Thoracic aorta (tissue), 2 donors: ENCODE measurements at regions not wholly inside any gene's neighbourhood (a gene's known extent, or its start where the extent isn't known, plus 50 kb on each side); places are given as distances from the start of the nearest gene placed in this dataset.
"Not testable (repeated sequence)": the region's sequence is repeated elsewhere in the genome, so short reads cannot be mapped to it uniquely, and the experiment has no call there.

Source experiments
- ATAC-seq: fragments of 150-250 bp; one replicate; pipeline ENCODE4 v1.8.0; 2017; ENCODE audit warnings: low read depth; ENCODE audit not compliant: insufficient number of reproducible peaks, low FRiP score
- DNase-seq: peaks from one replicate; pipeline ENCODE4 v3.0.0-alpha.2; 2020; ENCODE audit warnings: low spot score
- H3K27ac ChIP-seq, 2 donors: fragments of 200-600 bp; sonication (generic); 1 replicate in 1 of 2; 2 replicates in 1 of 2; pipeline ENCODE4 v1.5.1; 2016; ENCODE audit warnings: mild to moderate bottlenecking in 2 of 2, moderate library complexity in 2 of 2
- H3K27me3 ChIP-seq: fragments of 200-600 bp; sonication (generic); replicated peaks from 2 replicates; pipeline ENCODE4 v1.6.0; 2016; ENCODE audit warnings: mild to moderate bottlenecking; ENCODE audit not compliant: insufficient read depth
- H3K36me3 ChIP-seq: fragments of 200-600 bp; sonication (generic); one replicate; pipeline ENCODE4 v1.5.1; 2016
- H3K4me1 ChIP-seq, 2 donors: fragments of 200-600 bp; sonication (generic); 1 replicate in 1 of 2; 2 replicates in 1 of 2; pipeline versions ENCODE4 v1.5.1 to v1.6.0; 2016; ENCODE audit warnings: low read depth in 2 of 2, mild to moderate bottlenecking in 1 of 2; ENCODE audit not compliant: control insufficient read depth in 1 of 2
- H3K4me3 ChIP-seq: fragments of 200-600 bp; sonication (generic); 2 replicates; pipeline ENCODE4 v1.5.1; 2016; ENCODE audit warnings: mild to moderate bottlenecking
- H3K9me3 ChIP-seq: fragments of 200-600 bp; sonication (generic); 2 replicates; pipeline ENCODE4 v1.5.1; 2016
- TF ChIP-seq, protein P1 (sequence below): fragments of 200-600 bp; sonication (generic); IDR thresholded peaks from one replicate; pipeline ENCODE4 v1.5.1; 2019; ENCODE audit warnings: antibody characterized with exemption

DNA sequence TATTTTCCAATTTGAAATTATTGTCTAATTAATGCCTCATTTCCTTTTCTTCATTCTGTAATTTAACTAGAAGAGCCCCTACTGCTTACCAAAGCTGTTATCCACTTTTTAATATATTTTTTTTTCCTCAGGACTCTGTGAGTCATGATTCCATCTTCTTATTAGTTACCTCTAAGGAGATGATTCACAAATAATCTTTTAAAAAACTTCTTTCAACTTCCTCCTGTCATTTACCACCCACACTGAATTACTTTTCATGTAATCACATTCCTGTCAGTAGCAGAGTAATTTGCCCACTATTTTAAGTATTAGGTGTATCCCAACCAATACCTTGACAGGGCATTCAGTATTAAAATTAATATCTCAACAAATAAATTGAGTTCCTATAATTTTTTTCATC is 470.9 kb upstream of the ADGRL3 start:
- Histone ChIP-seq H3K4me1 (peaks cover 3 to 11% of the 10 kb centered on the region in 2 donors), H3K36me3 (no peaks in the 10 kb centered on the region), H3K27me3 (no peaks in the 10 kb centered on the region), H3K27ac (no peak overlapping the region), H3K9me3 (peaks cover 5% of the 10 kb centered on the region), H3K4me3 (no peak overlapping the region)
- TF ChIP-seq, protein P1, sequence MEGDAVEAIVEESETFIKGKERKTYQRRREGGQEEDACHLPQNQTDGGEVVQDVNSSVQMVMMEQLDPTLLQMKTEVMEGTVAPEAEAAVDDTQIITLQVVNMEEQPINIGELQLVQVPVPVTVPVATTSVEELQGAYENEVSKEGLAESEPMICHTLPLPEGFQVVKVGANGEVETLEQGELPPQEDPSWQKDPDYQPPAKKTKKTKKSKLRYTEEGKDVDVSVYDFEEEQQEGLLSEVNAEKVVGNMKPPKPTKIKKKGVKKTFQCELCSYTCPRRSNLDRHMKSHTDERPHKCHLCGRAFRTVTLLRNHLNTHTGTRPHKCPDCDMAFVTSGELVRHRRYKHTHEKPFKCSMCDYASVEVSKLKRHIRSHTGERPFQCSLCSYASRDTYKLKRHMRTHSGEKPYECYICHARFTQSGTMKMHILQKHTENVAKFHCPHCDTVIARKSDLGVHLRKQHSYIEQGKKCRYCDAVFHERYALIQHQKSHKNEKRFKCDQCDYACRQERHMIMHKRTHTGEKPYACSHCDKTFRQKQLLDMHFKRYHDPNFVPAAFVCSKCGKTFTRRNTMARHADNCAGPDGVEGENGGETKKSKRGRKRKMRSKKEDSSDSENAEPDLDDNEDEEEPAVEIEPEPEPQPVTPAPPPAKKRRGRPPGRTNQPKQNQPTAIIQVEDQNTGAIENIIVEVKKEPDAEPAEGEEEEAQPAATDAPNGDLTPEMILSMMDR, result no peak
- DNase-seq, result no peak
- no peak for ATAC-seq

DNA sequence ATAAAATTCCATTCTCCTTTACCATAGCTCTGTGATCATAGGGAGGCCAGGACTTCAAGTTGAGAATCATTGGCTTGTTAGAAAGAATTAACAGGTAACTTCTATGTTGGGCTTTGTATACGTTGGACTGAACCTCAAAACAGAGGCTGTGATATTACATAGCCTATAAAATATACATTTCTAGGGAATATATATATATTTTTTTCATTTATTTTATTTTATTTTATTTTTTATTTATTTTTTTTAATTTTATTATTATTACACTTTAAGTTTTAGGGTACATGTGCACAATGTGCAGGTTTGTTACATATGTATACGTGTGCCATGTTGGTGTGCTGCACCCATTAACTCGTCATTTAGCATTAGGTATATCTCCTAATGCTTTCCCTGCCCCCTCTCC is 470.4 kb upstream of the ADGRL3 start:
- not testable (repeated sequence) for ATAC-seq, H3K9me3 ChIP-seq, H3K4me1 ChIP-seq, H3K4me3 ChIP-seq, H3K27me3 ChIP-seq, H3K27ac ChIP-seq, H3K36me3 ChIP-seq, DNase-seq

DNA sequence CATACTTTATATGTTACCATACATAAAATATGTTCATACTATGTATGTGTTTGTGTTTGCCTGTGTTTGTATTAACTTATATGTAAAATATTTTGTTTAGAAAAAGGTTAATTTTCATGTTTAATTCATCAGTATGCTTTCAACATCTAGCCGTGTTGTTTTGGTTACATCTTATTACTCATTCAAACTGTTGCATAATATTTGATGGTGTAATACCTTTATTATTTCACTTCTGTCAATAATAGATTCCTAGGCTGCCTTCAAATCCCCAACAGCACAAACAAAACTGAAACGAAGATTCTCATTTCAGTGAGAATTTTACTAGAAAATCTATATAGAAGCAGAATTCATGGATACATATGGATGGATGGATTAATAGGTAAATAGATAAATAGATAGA is 462.3 kb upstream of the ADGRL3 start:
- peaks cover 5 to 11% of the 10 kb centered on the region in 2 donors for H3K4me1 ChIP-seq
- H3K27ac ChIP-seq, result no peak overlapping the region
- ATAC-seq, result no peak
- no peak overlapping the region for H3K4me3 ChIP-seq
- no peak for DNase-seq
- H3K27me3 ChIP-seq, result no peaks in the 10 kb centered on the region
- TF ChIP-seq, protein P1, result no peak
- H3K36me3 ChIP-seq, result no peaks in the 10 kb centered on the region
- H3K9me3 ChIP-seq, result peaks cover 6% of the 10 kb centered on the region

DNA sequence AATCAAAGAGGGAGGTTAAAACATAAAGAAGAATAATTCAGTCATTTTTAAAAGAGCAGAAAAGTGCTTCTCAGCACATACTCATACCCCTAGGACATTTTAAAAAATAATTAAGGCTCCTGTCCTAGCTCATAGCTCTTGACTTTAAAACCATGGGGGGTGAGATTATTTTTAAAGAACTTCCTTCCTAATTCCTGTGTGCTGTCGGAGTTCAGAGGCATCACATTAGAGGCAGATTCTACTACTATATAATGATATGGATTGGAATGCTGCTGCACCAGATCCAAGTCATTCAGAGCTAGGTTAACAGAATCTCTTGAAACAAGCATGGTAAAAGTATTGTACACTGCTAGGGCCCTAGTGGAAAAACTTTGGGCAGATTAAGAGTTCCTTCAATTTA is 456.5 kb upstream of the ADGRL3 start:
- Histone ChIP-seq H3K4me1 (peaks cover 5 to 11% of the 10 kb centered on the region in 2 donors), H3K27me3 (no peaks in the 10 kb centered on the region), H3K4me3 (no peak overlapping the region), H3K36me3 (no peaks in the 10 kb centered on the region), H3K27ac (no peak overlapping the region), H3K9me3 (peaks cover 2% of the 10 kb centered on the region)
- ATAC-seq, result no peak
- TF ChIP-seq, protein P1, result no peak
- DNase-seq, result no peak

DNA sequence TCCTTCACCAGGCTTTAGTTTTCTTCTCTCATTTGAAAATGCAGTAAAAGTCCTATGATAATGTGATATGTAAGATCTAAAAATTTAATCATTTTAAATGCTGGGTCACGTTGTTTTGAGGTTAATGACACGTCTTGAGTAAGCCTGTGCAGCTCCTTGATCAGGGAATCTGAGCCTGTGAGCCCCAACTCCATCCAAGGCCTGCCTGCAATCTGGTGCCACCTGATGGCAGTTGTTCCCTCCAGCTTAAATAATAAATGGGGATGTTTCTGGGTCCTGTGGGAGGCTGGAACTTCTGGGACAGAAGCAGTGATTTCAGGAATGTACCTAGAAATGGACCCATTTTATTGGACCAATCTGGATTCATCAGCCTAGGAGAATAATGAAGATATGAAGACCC is 455.4 kb upstream of the ADGRL3 start:
- TF ChIP-seq, protein P1, result no peak
- Histone ChIP-seq H3K36me3 (no peaks in the 10 kb centered on the region), H3K27ac (no peak overlapping the region), H3K9me3 (peaks cover 2% of the 10 kb centered on the region), H3K27me3 (no peaks in the 10 kb centered on the region), H3K4me3 (no peak overlapping the region), H3K4me1 (peaks cover 5 to 11% of the 10 kb centered on the region in 2 donors)
- no peak for ATAC-seq
- DNase-seq, result no peak

DNA sequence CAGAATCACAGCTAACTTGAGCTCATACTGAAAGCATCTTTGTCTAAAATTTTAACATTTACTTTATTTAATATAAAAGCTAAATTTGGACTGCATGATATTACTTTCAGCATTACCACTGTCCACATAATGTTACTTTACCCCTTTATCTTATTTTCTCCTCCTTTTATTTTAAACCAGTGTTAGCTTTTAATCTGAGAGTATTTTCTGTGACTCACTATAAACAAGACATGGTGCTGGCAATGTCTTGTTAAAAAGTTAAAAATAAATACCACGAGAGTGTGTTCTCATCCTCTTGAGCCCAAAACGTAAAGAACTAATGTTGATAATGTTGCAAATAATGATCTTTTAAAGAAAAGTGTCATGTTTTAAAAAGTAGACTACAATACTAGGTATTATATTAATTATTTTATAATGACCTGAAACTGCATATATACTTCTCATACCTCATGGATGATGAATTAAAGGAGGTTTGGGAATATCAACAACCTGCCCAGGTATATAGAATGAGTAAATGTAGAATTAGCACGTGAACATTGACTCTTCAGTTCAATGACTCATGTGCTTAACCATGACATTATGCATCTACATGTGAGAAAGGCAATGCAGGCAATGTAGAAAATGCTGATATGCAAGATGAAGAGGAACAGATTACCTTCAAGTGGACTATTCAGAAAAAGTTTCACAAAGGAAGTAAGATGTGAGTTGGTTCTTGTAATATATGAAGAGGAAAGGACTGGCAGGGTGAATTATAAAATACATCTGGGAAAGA is 454.1 kb upstream of the ADGRL3 start:
- Histone ChIP-seq H3K4me3 (no peak overlapping the region), H3K9me3 (peaks cover under 1% of the 10 kb centered on the region), H3K27me3 (no peaks in the 10 kb centered on the region), H3K27ac (no peak overlapping the region), H3K36me3 (no peaks in the 10 kb centered on the region), H3K4me1 (peaks cover 5 to 11% of the 10 kb centered on the region in 2 donors)
- TF ChIP-seq, protein P1, result no peak
- ATAC-seq (no peak), DNase-seq (no peak)
